OCI-LY1 (cell line): ENCODE measurements at regions not wholly inside any gene's neighbourhood (a gene's known extent, or its start where the extent isn't known, plus 50 kb on each side); places are given as distances from the start of the nearest gene placed in this dataset.

Experiments used
- H2AFZ ChIP-seq: fragments of 200-600 bp; sonication (generic), shearing (Covaris generic); 2 replicates; pipeline ENCODE4 v1.6.0; 2014; ENCODE audit warnings: antibody characterized with exemption, mild to moderate bottlenecking, low read length
- H3F3A ChIP-seq: fragments of 200-600 bp; sonication (generic), shearing (Covaris generic); 2 replicates; pipeline ENCODE4 v1.6.0; 2014; ENCODE audit warnings: mild to moderate bottlenecking, antibody characterized with exemption, low read length, moderate library complexity; ENCODE audit not compliant: insufficient read depth
- H3K27ac ChIP-seq: fragments of 200-600 bp; sonication (generic); 2 replicates; pipeline ENCODE4 v1.5.1; 2014; ENCODE audit warnings: low read length, mixed run types, mild to moderate bottlenecking, low read depth; ENCODE audit not compliant: poor library complexity, severe bottlenecking
- H3K27me3 ChIP-seq: fragments of 200-600 bp; sonication (generic); 2 replicates; pipeline ENCODE4 v1.6.0; 2014; ENCODE audit warnings: antibody characterized with exemption, mild to moderate bottlenecking, low read length, moderate library complexity; ENCODE audit not compliant: insufficient read depth
- H3K36me3 ChIP-seq: fragments of 200-600 bp; sonication (generic); 2 replicates; pipeline ENCODE4 v1.6.1; 2014; ENCODE audit warnings: mild to moderate bottlenecking, antibody characterized with exemption, low read length, moderate library complexity, mixed read lengths; ENCODE audit not compliant: insufficient read depth
- H3K4me1 ChIP-seq: fragments of 200-600 bp; sonication (generic); 2 replicates; pipeline ENCODE4 v1.5.1; 2014; ENCODE audit warnings: mild to moderate bottlenecking, low read length, moderate library complexity; ENCODE audit not compliant: insufficient read depth, severe bottlenecking
- H3K4me2 ChIP-seq: fragments of 200-600 bp; sonication (generic), shearing (Covaris generic); 2 replicates; pipeline ENCODE4 v1.6.1; 2014; ENCODE audit warnings: low read length
- H3K4me3 ChIP-seq: fragments of 200-600 bp; sonication (generic); 2 replicates; pipeline ENCODE4 v1.5.1; 2014; ENCODE audit warnings: low read length, low read depth, mild to moderate bottlenecking, mixed read lengths; ENCODE audit not compliant: poor library complexity, severe bottlenecking
- H3K79me2 ChIP-seq: fragments of 200-600 bp; shearing (Covaris generic); 2 replicates; pipeline ENCODE4 v1.6.1; 2016; ENCODE audit warnings: mixed run types, low read length, mixed read lengths; ENCODE audit not compliant: insufficient read depth
- H3K9ac ChIP-seq: fragments of 200-600 bp; sonication (generic), shearing (Covaris generic); 2 replicates; pipeline ENCODE4 v1.6.1; 2014; ENCODE audit warnings: mild to moderate bottlenecking, low read length, mixed read lengths
- H3K9me2 ChIP-seq: fragments of 200-600 bp; sonication (generic), shearing (Covaris generic); 2 replicates; pipeline ENCODE4 v1.6.1; 2014; ENCODE audit warnings: low read depth, mild to moderate bottlenecking, low read length, mixed read lengths
- H3K9me3 ChIP-seq: fragments of 200-600 bp; shearing (Covaris generic); 2 replicates; pipeline ENCODE4 v1.6.1; 2014; ENCODE audit warnings: low read length, mixed read lengths
- H4K20me1 ChIP-seq: fragments of 200-600 bp; sonication (generic), shearing (Covaris generic); 2 replicates; pipeline ENCODE4 v1.6.0; 2016; ENCODE audit warnings: mild to moderate bottlenecking, low read length; ENCODE audit not compliant: insufficient read depth
- CTCF ChIP-seq: fragments of 200-600 bp; sonication (generic), shearing (Covaris generic); IDR thresholded peaks from 2 replicates; pipeline ENCODE4 v1.5.1; 2017; ENCODE audit warnings: mild to moderate bottlenecking, antibody characterized with exemption, low read length, moderate library complexity, mixed read lengths
- EZH2 ChIP-seq: fragments of 200-600 bp; sonication (generic), shearing (Covaris generic); IDR thresholded peaks from 2 replicates; pipeline ENCODE4 v1.8.0; 2017; ENCODE audit warnings: borderline replicate concordance, mixed run types, mild to moderate bottlenecking, antibody characterized with exemption, low read length, moderate library complexity, mixed read lengths

DNA sequence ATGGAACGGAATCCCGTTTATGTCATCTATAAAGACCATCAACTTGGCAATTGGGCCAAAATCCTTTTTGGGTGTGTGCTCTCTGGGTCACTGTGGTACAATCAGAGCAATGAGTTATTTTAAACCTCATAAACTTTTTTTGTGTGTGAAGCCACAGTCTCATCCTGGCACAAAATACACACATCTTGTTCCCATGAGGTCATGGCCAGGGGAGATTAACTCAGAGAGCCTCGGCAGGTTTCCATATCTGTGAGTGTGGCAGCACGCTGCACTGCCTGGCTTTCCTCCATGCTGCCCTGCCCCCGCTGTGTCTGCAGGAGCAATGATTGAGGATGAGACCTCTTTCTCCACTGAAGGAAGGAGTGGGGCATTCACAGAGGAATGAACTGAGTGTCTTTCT is 54.0 kb upstream of the DLG1 start:
- Histone ChIP-seq H3F3A (no peaks in the 10 kb centered on the region), H3K9ac (no peak overlapping the region), H3K4me1 (peaks cover 11% of the 10 kb centered on the region), H4K20me1 (no peaks in the 10 kb centered on the region), H3K9me2 (no peaks in the 10 kb centered on the region), H3K27ac (no peak overlapping the region), H3K79me2 (no peaks in the 10 kb centered on the region), H3K36me3 (no peaks in the 10 kb centered on the region), H2AFZ (no peak overlapping the region), H3K27me3 (peaks cover 22% of the 10 kb centered on the region), H3K4me2 (no peak overlapping the region), H3K4me3 (no peak overlapping the region), H3K9me3 (no peaks in the 10 kb centered on the region)
- TF ChIP-seq CTCF (no peak), EZH2 (no peak)

DNA sequence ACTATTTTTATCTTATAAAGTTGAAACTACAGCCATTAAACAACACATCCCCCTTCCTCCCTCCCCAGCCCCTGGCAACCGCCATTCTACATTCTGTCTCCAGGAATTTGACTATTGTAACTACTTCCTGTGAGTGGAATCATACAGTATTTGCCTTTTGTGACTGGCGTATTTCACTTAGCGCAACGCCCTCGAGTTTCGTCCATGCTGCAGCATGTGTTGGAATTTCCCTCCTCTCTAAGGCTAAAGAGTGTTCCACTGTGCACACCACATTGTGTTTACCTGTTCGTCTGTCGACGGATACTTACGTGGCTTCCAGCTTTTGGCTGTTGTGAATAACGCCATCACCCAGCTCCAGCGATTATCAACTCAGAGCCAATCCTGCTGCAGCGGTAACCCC is 52.0 kb upstream of the DLG1 start:
- H3K9me2 ChIP-seq = no peaks in the 10 kb centered on the region
- no peak overlapping the region for H3K4me2 ChIP-seq
- H3F3A ChIP-seq = no peaks in the 10 kb centered on the region
- H3K9me3 ChIP-seq = no peaks in the 10 kb centered on the region
- no peaks in the 10 kb centered on the region for H4K20me1 ChIP-seq
- no peak overlapping the region for H3K9ac ChIP-seq
- no peak overlapping the region for H2AFZ ChIP-seq
- H3K27me3 ChIP-seq = peaks cover 16% of the 10 kb centered on the region
- H3K79me2 ChIP-seq = no peaks in the 10 kb centered on the region
- H3K36me3 ChIP-seq = no peaks in the 10 kb centered on the region
- TF ChIP-seq EZH2 (no peak), CTCF (no peak)
- no peak overlapping the region for H3K4me3 ChIP-seq
- peaks cover 11% of the 10 kb centered on the region for H3K4me1 ChIP-seq
- no peak overlapping the region for H3K27ac ChIP-seq

DNA sequence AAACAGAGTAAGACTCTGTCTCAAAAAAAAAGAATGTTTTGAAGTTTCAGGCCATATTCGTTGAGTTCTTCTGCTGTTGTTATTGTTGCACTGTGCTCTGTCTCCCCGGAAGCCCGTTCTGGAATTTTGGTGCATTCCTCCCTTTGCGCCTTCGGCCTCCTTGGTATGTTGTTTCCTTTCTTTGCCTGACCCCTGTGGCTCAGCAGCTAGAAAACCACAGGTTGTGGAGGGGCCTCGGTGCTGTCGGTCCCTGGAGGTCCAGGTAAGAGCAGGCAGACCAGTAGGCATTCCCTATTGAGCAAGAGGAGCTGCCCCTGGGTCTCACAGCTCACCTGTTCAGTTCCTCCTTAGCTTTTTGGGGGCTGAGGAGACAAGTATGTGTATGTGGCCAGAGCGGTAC is 51.0 kb upstream of the DLG1 start:
- Histone ChIP-seq H3K79me2 (no peaks in the 10 kb centered on the region), H4K20me1 (no peaks in the 10 kb centered on the region), H3K4me2 (no peak overlapping the region), H2AFZ (no peak overlapping the region), H3F3A (no peaks in the 10 kb centered on the region), H3K27ac (no peak overlapping the region), H3K9ac (no peak overlapping the region), H3K4me3 (no peak overlapping the region), H3K4me1 (peaks cover 2% of the 10 kb centered on the region), H3K9me2 (no peaks in the 10 kb centered on the region), H3K27me3 (peaks cover 16% of the 10 kb centered on the region), H3K9me3 (no peaks in the 10 kb centered on the region), H3K36me3 (no peaks in the 10 kb centered on the region)
- TF ChIP-seq EZH2 (no peak), CTCF (no peak)
